GM21723 (cell line): ENCODE measurements at regions not wholly inside any gene's neighbourhood (a gene's known extent, or its start where the extent isn't known, plus 50 kb on each side); places are given as distances from the start of the nearest gene placed in this dataset.

Experiments used
- ATAC-seq: cut with Tn5 transposase; IDR thresholded peaks from one replicate; pipeline ENCODE4 v1.9.1; 2021; ENCODE audit warnings: mild to moderate bottlenecking, moderate library complexity; ENCODE audit not compliant: unreplicated experiment

- no peak for ATAC-seq
These were observed 231.6 kb upstream of the DYNLRB2 start for GRCh38 chr16:80309178-80309577.

- ATAC-seq = no peak
These were observed 235.4 kb upstream of the DYNLRB2 start for GRCh38 chr16:80305410-80305809.

- ATAC-seq = no peak
These were observed 237.1 kb upstream of the DYNLRB2 start for GRCh38 chr16:80303691-80304090.

GRCh38 chr16:80300876-80301275 lies 239.9 kb upstream of the DYNLRB2 start:
- no peak for ATAC-seq

- ATAC-seq = no peak
These were observed 240.3 kb upstream of the DYNLRB2 start for GRCh38 chr16:80300456-80300855.

GRCh38 chr16:80299416-80299815 lies 241.4 kb upstream of the DYNLRB2 start:
- no peak for ATAC-seq

GRCh38 chr16:80298676-80299075 lies 242.1 kb upstream of the DYNLRB2 start:
- ATAC-seq = no peak

- no peak for ATAC-seq
These were observed 244.8 kb upstream of the DYNLRB2 start for GRCh38 chr16:80296034-80296433.

- no peak for ATAC-seq
These were observed 246.6 kb upstream of the DYNLRB2 start for GRCh38 chr16:80294172-80294571.

- no peak for ATAC-seq
These were observed 252.2 kb upstream of the DYNLRB2 start for GRCh38 chr16:80288616-80289015.

GRCh38 chr16:80287674-80288073 lies 253.1 kb upstream of the DYNLRB2 start:
- ATAC-seq = no peak

GRCh38 chr16:80285104-80285503 lies 255.7 kb upstream of the DYNLRB2 start:
- ATAC-seq = no peak

- no peak for ATAC-seq
These were observed 257.1 kb upstream of the DYNLRB2 start for GRCh38 chr16:80283466-80284392.

GRCh38 chr16:80280557-80280956 lies 260.2 kb upstream of the DYNLRB2 start:
- ATAC-seq = no peak

GRCh38 chr16:80279656-80280055 lies 261.1 kb upstream of the DYNLRB2 start:
- ATAC-seq = no peak

GRCh38 chr16:80277182-80277581 lies 263.6 kb upstream of the DYNLRB2 start:
- no peak for ATAC-seq

GRCh38 chr16:80274576-80275191 lies 266.1 kb upstream of the DYNLRB2 start:
- ATAC-seq = no peak

GRCh38 chr16:80273635-80274538 lies 266.9 kb upstream of the DYNLRB2 start:
- ATAC-seq = no peak

- no peak for ATAC-seq
These were observed 275.0 kb upstream of the DYNLRB2 start for GRCh38 chr16:80265624-80266306.

GRCh38 chr16:80263848-80264694 lies 276.7 kb upstream of the DYNLRB2 start:
- no peak for ATAC-seq
